Coronary artery (tissue), 2 donors: ENCODE measurements at regions not wholly inside any gene's neighbourhood (a gene's known extent, or its start where the extent isn't known, plus 50 kb on each side); places are given as distances from the start of the nearest gene placed in this dataset.

Experiments used
- DNase-seq: peaks from one replicate; pipeline ENCODE4 v3.0.0-alpha.2; 2017; ENCODE audit warnings: low spot score
- H3K27ac ChIP-seq, 2 donors: fragments of 200-600 bp; sonication (generic); one replicate each; pipeline ENCODE4 v1.5.1; 2016 to 2019
- H3K4me3 ChIP-seq: fragments of 200-600 bp; sonication (generic); 2 replicates; pipeline ENCODE4 v1.5.1; 2016; ENCODE audit warnings: mild to moderate bottlenecking, moderate library complexity
- CTCF ChIP-seq: fragments of 200-600 bp; sonication (generic); IDR thresholded peaks from one replicate; pipeline ENCODE4 v1.5.1; 2019; ENCODE audit warnings: antibody characterized with exemption

GRCh38 chrX:57752866-57753265 lies 72.8 kb upstream of the NLRP2B start:
- DNase-seq = no peak
- no peak overlapping the region for H3K27ac ChIP-seq
- TF ChIP-seq CTCF = no peak
- H3K4me3 ChIP-seq = no peak overlapping the region

- no peak for TF ChIP-seq CTCF
- DNase-seq = no peak
- H3K27ac ChIP-seq = no peak overlapping the region
- no peak overlapping the region for H3K4me3 ChIP-seq
Measured at GRCh38 chrX:57741107-57741506, 61.0 kb upstream of the NLRP2B start.

GRCh38 chrX:57737881-57738280 lies 57.8 kb upstream of the NLRP2B start:
- TF ChIP-seq CTCF = no peak
- no peak for DNase-seq
- H3K27ac ChIP-seq = no peak overlapping the region
- no peak overlapping the region for H3K4me3 ChIP-seq
